ENCODE measurements at regions not wholly inside any gene's neighbourhood (a gene's known extent, or its start where the extent isn't known, plus 50 kb on each side); places are given as distances from the start of the nearest gene placed in this dataset.

GRCh38 chr16:77093999-77094398 is 97.0 kb upstream of the MON1B start:
- TF ChIP-seq CTCF (IDR thresholded peaks at IDR 0.05) (no peak), EP300 (IDR thresholded peaks at IDR 0.05) (no peak)
